HEK293 (cell line): ENCODE measurements at regions not wholly inside any gene's neighbourhood (a gene's known extent, or its start where the extent isn't known, plus 50 kb on each side); places are given as distances from the start of the nearest gene placed in this dataset.
A peak's percentile ranks its signal among the peaks of the same experiment; 100 is the strongest.

Source experiments
- CTCF ChIA-PET: fragments of 350-600 bp; formaldehyde crosslinking; extraction: SDS; loops from one replicate; lab custom pipeline; 2021; ENCODE audit warnings: antibody characterized with exemption; lab: Yijun Ruan, JAX
- POLR2A ChIA-PET: fragments of 300-600 bp; formaldehyde crosslinking; extraction: SDS; loops from one replicate; lab custom pipeline; 2020; ENCODE audit warnings: antibody characterized with exemption, inconsistent platforms; lab: Yijun Ruan, JAX
- H3K27ac ChIP-seq: fragments of 200-500 bp; sonication (Bioruptor generic); 2 replicates; pipeline ENCODE4 v1.5.1; 2014; ENCODE audit warnings: low read depth, low read length, control low read depth, inconsistent platforms; ENCODE audit errors: extremely low read depth
- H3K36me3 ChIP-seq, 2 experiments: fragments of 200-500 bp in 1 of 2; sonication (Bioruptor generic) in 1 of 2; 1 replicate in 1 of 2; 2 replicates in 1 of 2; pipeline ENCODE4 v1.5.1; 2014 to 2017; ENCODE audit warnings: inconsistent platforms in 2 of 2, low read length in 2 of 2; ENCODE audit not compliant: control insufficient read depth in 2 of 2, insufficient read depth in 1 of 2
- H3K4me1 ChIP-seq: fragments of 200-500 bp; sonication (Bioruptor generic); 2 replicates; pipeline ENCODE4 v1.5.1; 2014; ENCODE audit warnings: mild to moderate bottlenecking, low read length, inconsistent platforms; ENCODE audit not compliant: control insufficient read depth, insufficient read depth
- H3K4me3 ChIP-seq: 2 replicates; pipeline ENCODE4 v1.5.1; 2011; ENCODE audit warnings: low read depth, mild to moderate bottlenecking, control low read depth, low read length, moderate library complexity
- H3K9me3 ChIP-seq: fragments of 200-500 bp; sonication (Bioruptor generic); 2 replicates; pipeline ENCODE4 v1.5.1; 2014; ENCODE audit warnings: low read depth, low read length, inconsistent platforms; ENCODE audit not compliant: control insufficient read depth, insufficient read depth
- HOXA7 ChIP-seq: sonication (generic); formaldehyde crosslinking; IDR thresholded peaks from 2 replicates; pipeline ENCODE4 v1.8.1; 2022; ENCODE audit warnings: missing genetic modification reagents, borderline replicate concordance
- KLF9 ChIP-seq: fragments of 450-650 bp; formaldehyde crosslinking; IDR thresholded peaks from 2 replicates; pipeline ENCODE4 v1.5.1; 2016; ENCODE audit warnings: missing biosample characterization, missing genetic modification characterization, low read depth
- SCRT1 ChIP-seq: fragments of 450-650 bp; formaldehyde crosslinking; IDR thresholded peaks from 2 replicates; pipeline ENCODE4 v1.5.1; 2016; ENCODE audit warnings: missing biosample characterization, missing genetic modification characterization, borderline replicate concordance
- YY1 ChIP-seq: fragments of 450-650 bp; formaldehyde crosslinking; IDR thresholded peaks from 2 replicates; pipeline ENCODE4 v1.5.1; 2018; ENCODE audit warnings: missing biosample characterization, missing genetic modification characterization
- ZFHX2 ChIP-seq: fragments of 450-650 bp; formaldehyde crosslinking; conservative IDR thresholded peaks from 2 replicates; pipeline ENCODE4 v1.5.1; 2016; ENCODE audit warnings: missing biosample characterization, missing genetic modification characterization
- ZFP37 ChIP-seq: fragments of 450-650 bp; formaldehyde crosslinking; IDR thresholded peaks from 2 replicates; pipeline ENCODE4 v1.5.1; 2016; ENCODE audit warnings: missing biosample characterization, missing genetic modification characterization
- ZFP69B ChIP-seq: fragments of 450-650 bp; formaldehyde crosslinking; IDR thresholded peaks from 2 replicates; pipeline ENCODE4 v1.5.1; 2016; ENCODE audit warnings: missing biosample characterization, missing genetic modification characterization
- ZNF133 ChIP-seq: fragments of 450-650 bp; formaldehyde crosslinking; IDR thresholded peaks from 2 replicates; pipeline ENCODE4 v1.5.1; 2016; ENCODE audit warnings: missing biosample characterization, missing genetic modification characterization
- ZNF175 ChIP-seq: fragments of 450-650 bp; formaldehyde crosslinking; IDR thresholded peaks from 2 replicates; pipeline ENCODE4 v1.5.1; 2016; ENCODE audit warnings: missing biosample characterization, missing genetic modification characterization
- ZNF19 ChIP-seq: fragments of 450-650 bp; formaldehyde crosslinking; IDR thresholded peaks from 2 replicates; pipeline ENCODE4; 2016; ENCODE audit warnings: missing biosample characterization, missing genetic modification characterization, low read depth
- ZNF211 ChIP-seq: fragments of 450-650 bp; formaldehyde crosslinking; IDR thresholded peaks from 2 replicates; pipeline ENCODE4 v1.5.1; 2016; ENCODE audit warnings: low read depth, missing biosample characterization, missing genetic modification characterization
- ZNF366 ChIP-seq: fragments of 450-650 bp; formaldehyde crosslinking; conservative IDR thresholded peaks from 2 replicates; pipeline ENCODE4 v1.5.1; 2016; ENCODE audit warnings: missing biosample characterization, missing genetic modification characterization
- ZNF501 ChIP-seq: fragments of 450-650 bp; formaldehyde crosslinking; IDR thresholded peaks from 2 replicates; pipeline ENCODE4 v1.5.1; 2016; ENCODE audit warnings: missing biosample characterization, missing genetic modification characterization
- ZNF529 ChIP-seq: fragments of 450-650 bp; formaldehyde crosslinking; IDR thresholded peaks from 2 replicates; pipeline ENCODE4 v1.5.1; 2017; ENCODE audit warnings: missing genetic modification characterization, missing biosample characterization; ENCODE audit not compliant: insufficient replicate concordance
- ZNF549 ChIP-seq: fragments of 450-650 bp; IDR thresholded peaks from 2 replicates; pipeline ENCODE4 v1.5.1; 2018; ENCODE audit warnings: missing biosample characterization, missing genetic modification characterization, mild to moderate bottlenecking, inconsistent platforms, moderate library complexity
- ZNF621 ChIP-seq: fragments of 450-650 bp; formaldehyde crosslinking; IDR thresholded peaks from 2 replicates; pipeline ENCODE4 v1.5.1; 2017; ENCODE audit warnings: missing biosample characterization, missing genetic modification characterization
- ZNF747 ChIP-seq: fragments of 450-650 bp; formaldehyde crosslinking; IDR thresholded peaks from 2 replicates; pipeline ENCODE4 v1.5.1; 2016; ENCODE audit warnings: missing biosample characterization, missing genetic modification characterization
- ZNF76 ChIP-seq: fragments of 450-650 bp; formaldehyde crosslinking; IDR thresholded peaks from 2 replicates; pipeline ENCODE4; 2016; ENCODE audit warnings: low read depth, missing biosample characterization, missing genetic modification characterization, borderline replicate concordance
- ZNF792 ChIP-seq: fragments of 450-650 bp; formaldehyde crosslinking; IDR thresholded peaks from 2 replicates; pipeline ENCODE4 v1.5.1; 2016; ENCODE audit warnings: missing biosample characterization, missing genetic modification characterization
- TF ChIP-seq, protein P1 (sequence below): fragments of 450-650 bp; formaldehyde crosslinking; IDR thresholded peaks from 2 replicates; pipeline ENCODE4 v1.5.1; 2016; ENCODE audit warnings: missing biosample characterization, missing genetic modification characterization, borderline replicate concordance
- TF ChIP-seq, protein P2 (sequence below): fragments of 450-650 bp; formaldehyde crosslinking; IDR thresholded peaks from 2 replicates; pipeline ENCODE4 v1.5.1; 2017; ENCODE audit warnings: missing biosample characterization, missing genetic modification characterization
- TF ChIP-seq, protein P3 (sequence below): fragments of 450-650 bp; formaldehyde crosslinking; IDR thresholded peaks from 2 replicates; pipeline ENCODE4 v1.5.1; 2017; ENCODE audit warnings: missing biosample characterization, missing genetic modification characterization
- TF ChIP-seq, protein P4 (sequence below): fragments of 450-650 bp; formaldehyde crosslinking; IDR thresholded peaks from 2 replicates; pipeline ENCODE4 v1.5.1; 2016; ENCODE audit warnings: missing biosample characterization, missing genetic modification characterization

DNA sequence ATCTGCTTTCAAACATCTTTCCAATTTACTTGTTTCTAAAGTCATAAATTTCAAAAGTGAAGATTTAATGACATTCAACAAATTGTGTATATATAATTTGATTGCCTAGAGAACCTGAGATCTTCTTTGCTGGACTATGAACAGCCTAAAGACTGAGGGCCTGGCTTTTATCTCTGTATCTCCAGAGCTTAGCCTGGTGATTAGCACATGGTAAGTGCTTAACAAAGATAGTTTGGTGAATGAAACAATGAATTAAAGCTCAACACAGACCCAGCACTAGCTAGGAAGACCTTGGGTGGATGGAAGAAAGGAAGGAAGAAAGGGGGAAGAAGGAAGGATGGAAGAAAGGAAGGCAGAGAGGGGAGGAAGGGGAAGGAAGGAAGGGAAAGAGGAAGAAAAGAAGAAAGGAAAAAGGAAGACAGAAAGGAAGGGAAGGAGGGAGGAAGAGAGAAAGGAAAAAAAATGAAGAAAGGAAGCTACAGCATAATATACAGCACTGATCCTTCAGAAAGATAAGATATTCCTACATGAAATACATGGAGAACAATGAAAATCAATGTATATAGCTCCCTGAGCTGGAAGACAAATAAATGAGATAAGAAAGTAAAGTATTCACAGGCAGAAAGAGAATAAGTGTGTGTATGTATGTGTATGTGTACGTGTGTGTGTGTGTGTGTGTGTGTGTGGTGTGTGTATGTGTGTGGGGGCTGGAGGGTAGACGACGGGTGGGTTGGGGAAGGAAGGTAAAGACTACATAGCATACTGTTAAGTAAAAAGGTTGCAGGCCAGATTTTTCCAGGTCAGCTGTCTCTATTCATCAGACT, 318.2 kb downstream of the TNS1 start (continued):
- TF ChIP-seq, protein P1, sequence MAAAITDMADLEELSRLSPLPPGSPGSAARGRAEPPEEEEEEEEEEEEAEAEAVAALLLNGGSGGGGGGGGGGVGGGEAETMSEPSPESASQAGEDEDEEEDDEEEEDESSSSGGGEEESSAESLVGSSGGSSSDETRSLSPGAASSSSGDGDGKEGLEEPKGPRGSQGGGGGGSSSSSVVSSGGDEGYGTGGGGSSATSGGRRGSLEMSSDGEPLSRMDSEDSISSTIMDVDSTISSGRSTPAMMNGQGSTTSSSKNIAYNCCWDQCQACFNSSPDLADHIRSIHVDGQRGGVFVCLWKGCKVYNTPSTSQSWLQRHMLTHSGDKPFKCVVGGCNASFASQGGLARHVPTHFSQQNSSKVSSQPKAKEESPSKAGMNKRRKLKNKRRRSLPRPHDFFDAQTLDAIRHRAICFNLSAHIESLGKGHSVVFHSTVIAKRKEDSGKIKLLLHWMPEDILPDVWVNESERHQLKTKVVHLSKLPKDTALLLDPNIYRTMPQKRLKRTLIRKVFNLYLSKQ (tag by site-specific recombination) = no peak
- TF ChIP-seq SCRT1 (tag by site-specific recombination) (no peak), ZNF501 (tag by site-specific recombination) (no peak), YY1 (tag by site-specific recombination) (no peak), ZFP69B (tag by site-specific recombination) (0 out of 2 replicates have a peak, but pooled peaks have one; percentile 15), KLF9 (tag by site-specific recombination) (no peak), ZNF549 (tag by site-specific recombination) (no peak), ZNF211 (tag by site-specific recombination) (no peak), ZNF621 (tag by site-specific recombination) (no peak), ZNF792 (tag by site-specific recombination) (no peak), ZNF366 (tag by site-specific recombination) (peak; percentile 75), ZNF133 (tag by site-specific recombination) (no peak), HOXA7 (CRISPR knock-in tag) (no peak), ZFHX2 (peak; percentile 61), ZNF747 (no peak)
- TF ChIP-seq, protein P2, sequence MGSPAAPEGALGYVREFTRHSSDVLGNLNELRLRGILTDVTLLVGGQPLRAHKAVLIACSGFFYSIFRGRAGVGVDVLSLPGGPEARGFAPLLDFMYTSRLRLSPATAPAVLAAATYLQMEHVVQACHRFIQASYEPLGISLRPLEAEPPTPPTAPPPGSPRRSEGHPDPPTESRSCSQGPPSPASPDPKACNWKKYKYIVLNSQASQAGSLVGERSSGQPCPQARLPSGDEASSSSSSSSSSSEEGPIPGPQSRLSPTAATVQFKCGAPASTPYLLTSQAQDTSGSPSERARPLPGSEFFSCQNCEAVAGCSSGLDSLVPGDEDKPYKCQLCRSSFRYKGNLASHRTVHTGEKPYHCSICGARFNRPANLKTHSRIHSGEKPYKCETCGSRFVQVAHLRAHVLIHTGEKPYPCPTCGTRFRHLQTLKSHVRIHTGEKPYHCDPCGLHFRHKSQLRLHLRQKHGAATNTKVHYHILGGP = no peak

DNA sequence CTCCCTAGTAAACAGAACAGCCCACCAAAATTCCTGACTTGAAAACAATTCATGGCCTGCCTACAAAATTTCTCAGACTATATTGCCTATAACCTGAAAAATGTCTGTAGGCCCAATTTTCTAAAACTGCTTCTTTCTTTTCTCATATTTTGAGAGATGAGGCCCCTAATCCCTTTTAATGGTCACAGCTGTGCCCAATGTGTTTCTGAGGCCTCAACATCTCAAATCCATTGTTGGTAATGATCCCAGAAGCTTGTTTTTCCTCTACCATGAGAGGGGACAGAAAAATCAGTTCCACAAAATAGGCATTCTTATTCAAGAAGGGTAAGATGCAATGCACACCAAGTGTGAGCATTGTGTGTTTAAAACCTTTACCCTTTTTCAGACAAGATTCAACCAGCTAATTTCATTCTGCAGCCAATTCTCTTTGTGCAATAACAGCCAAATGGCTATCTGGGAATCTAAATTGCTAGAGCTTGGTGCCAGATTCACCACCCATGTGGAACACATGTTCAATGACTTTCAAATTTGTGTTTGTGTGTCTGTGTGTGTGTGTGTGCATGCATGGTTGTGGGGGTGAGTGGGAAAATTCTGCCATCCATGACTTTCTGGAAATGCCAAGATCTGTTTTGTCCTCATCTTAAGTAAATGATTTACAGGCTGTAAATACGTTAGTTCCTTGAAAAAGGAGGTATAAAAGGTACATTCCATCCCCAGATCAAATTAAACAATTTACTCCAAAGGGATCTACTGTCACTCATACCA, 319.5 kb downstream of the TNS1 start:
- no peaks in the 10 kb centered on the region; the same call in 1 of the 2 replicates for H3K4me1 ChIP-seq
- ChIA-PET POLR2A (no interaction called here), CTCF (interaction anchor here (0.5 to 2.6 kb wide), 2 partner anchors 32 to 173 kb away, joined by 3 to 9 read pairs; no protein-coding TSS in a partner anchor)
- TF ChIP-seq ZFP37 (no peak), ZNF175 (no peak), ZNF19 (tag by site-specific recombination) (no peak), ZNF76 (no peak), ZNF529 (tag by site-specific recombination) (no peak)
- TF ChIP-seq, protein P3, sequence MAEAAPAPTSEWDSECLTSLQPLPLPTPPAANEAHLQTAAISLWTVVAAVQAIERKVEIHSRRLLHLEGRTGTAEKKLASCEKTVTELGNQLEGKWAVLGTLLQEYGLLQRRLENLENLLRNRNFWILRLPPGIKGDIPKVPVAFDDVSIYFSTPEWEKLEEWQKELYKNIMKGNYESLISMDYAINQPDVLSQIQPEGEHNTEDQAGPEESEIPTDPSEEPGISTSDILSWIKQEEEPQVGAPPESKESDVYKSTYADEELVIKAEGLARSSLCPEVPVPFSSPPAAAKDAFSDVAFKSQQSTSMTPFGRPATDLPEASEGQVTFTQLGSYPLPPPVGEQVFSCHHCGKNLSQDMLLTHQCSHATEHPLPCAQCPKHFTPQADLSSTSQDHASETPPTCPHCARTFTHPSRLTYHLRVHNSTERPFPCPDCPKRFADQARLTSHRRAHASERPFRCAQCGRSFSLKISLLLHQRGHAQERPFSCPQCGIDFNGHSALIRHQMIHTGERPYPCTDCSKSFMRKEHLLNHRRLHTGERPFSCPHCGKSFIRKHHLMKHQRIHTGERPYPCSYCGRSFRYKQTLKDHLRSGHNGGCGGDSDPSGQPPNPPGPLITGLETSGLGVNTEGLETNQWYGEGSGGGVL (tag by site-specific recombination) = no peak
- TF ChIP-seq, protein P4, sequence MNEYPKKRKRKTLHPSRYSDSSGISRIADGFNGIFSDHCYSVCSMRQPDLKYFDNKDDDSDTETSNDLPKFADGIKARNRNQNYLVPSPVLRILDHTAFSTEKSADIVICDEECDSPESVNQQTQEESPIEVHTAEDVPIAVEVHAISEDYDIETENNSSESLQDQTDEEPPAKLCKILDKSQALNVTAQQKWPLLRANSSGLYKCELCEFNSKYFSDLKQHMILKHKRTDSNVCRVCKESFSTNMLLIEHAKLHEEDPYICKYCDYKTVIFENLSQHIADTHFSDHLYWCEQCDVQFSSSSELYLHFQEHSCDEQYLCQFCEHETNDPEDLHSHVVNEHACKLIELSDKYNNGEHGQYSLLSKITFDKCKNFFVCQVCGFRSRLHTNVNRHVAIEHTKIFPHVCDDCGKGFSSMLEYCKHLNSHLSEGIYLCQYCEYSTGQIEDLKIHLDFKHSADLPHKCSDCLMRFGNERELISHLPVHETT = no peak
- H3K27ac ChIP-seq = no peak overlapping the region
- no peaks in the 10 kb centered on the region for H3K36me3 ChIP-seq
- H3K4me3 ChIP-seq = no peak overlapping the region
- no peaks in the 10 kb centered on the region for H3K9me3 ChIP-seq
